Thyroid gland (tissue), 4 donors: ENCODE measurements at regions not wholly inside any gene's neighbourhood (a gene's known extent, or its start where the extent isn't known, plus 50 kb on each side); places are given as distances from the start of the nearest gene placed in this dataset.
A peak's percentile ranks its signal among the peaks of the same experiment; 100 is the strongest.

Source experiments
- DNase-seq, 2 donors: peaks; one replicate each; pipeline ENCODE4 v3.0.0-alpha.2; 2019
- H3K27ac ChIP-seq, 3 donors: fragments of 200-600 bp; sonication (generic); 1 replicate in 2 of 3; 2 replicates in 1 of 3; pipeline ENCODE4 v1.5.1; 2016 to 2019; ENCODE audit warnings: mild to moderate bottlenecking in 1 of 3, moderate library complexity in 1 of 3
- H3K27me3 ChIP-seq: fragments of 200-600 bp; sonication (generic); one replicate; pipeline ENCODE4 v1.5.1; 2019
- H3K36me3 ChIP-seq, 2 donors: fragments of 200-600 bp; sonication (generic); one replicate each; pipeline ENCODE4 v1.5.1; 2016 to 2019
- H3K4me1 ChIP-seq, 2 donors: fragments of 200-600 bp; sonication (generic); one replicate each; pipeline ENCODE4 v1.5.1; 2017 to 2019
- H3K4me3 ChIP-seq, 3 donors: fragments of 200-600 bp; sonication (generic); replicated peaks in 1 of 3; 1 replicate in 2 of 3; 2 replicates in 1 of 3; pipeline ENCODE4 v1.5.1; 2016; ENCODE audit warnings: mild to moderate bottlenecking in 1 of 3
- H3K9me3 ChIP-seq: fragments of 200-600 bp; sonication (generic); one replicate; pipeline ENCODE4 v1.5.1; 2017
- POLR2A ChIP-seq, 2 donors: fragments of 450-650 bp; IDR thresholded peaks; one replicate each; pipeline ENCODE4 v1.6.1; 2017; ENCODE audit warnings: antibody characterized with exemption in 2 of 2, mild to moderate bottlenecking in 2 of 2, moderate library complexity in 1 of 2
- WGBS, 2 donors: methylation state at CpG; one replicate each; pipeline ENCODE4 v1.1.5; 2017; 5-methylcytosine and 5-hydroxymethylcytosine counted together
- intact Hi-C: fragments of 100-400 bp; cut with DNase I; formaldehyde crosslinking; loops from one replicate; pipeline ENCODE4 v1.15.1; 2023
- TF ChIP-seq, protein P1 (sequence below), 6 experiments: fragments of 200-600 bp in 3 of 6; fragments of 450-650 bp in 3 of 6; sonication (generic) in 3 of 6; IDR thresholded peaks; one replicate each; pipeline ENCODE4 v1.5.1; 2016 to 2019; ENCODE audit warnings: antibody characterized with exemption in 6 of 6, mild to moderate bottlenecking in 2 of 6, inconsistent platforms in 1 of 6, moderate library complexity in 1 of 6

GRCh38 chr5:28066856-28067255 lies 1028.5 kb upstream of the CDH9 start:
- Histone ChIP-seq H3K4me3 (no peak overlapping the region), H3K27me3 (no peaks in the 10 kb centered on the region), H3K36me3 (no peaks in the 10 kb centered on the region), H3K27ac (no peak overlapping the region), H3K4me1 (no peaks in the 10 kb centered on the region), H3K9me3 (no peaks in the 10 kb centered on the region)
- TF ChIP-seq, protein P1, sequence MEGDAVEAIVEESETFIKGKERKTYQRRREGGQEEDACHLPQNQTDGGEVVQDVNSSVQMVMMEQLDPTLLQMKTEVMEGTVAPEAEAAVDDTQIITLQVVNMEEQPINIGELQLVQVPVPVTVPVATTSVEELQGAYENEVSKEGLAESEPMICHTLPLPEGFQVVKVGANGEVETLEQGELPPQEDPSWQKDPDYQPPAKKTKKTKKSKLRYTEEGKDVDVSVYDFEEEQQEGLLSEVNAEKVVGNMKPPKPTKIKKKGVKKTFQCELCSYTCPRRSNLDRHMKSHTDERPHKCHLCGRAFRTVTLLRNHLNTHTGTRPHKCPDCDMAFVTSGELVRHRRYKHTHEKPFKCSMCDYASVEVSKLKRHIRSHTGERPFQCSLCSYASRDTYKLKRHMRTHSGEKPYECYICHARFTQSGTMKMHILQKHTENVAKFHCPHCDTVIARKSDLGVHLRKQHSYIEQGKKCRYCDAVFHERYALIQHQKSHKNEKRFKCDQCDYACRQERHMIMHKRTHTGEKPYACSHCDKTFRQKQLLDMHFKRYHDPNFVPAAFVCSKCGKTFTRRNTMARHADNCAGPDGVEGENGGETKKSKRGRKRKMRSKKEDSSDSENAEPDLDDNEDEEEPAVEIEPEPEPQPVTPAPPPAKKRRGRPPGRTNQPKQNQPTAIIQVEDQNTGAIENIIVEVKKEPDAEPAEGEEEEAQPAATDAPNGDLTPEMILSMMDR (IDR thresholded peaks at IDR 0.05): no peak
- no peak for TF ChIP-seq POLR2A (IDR thresholded peaks at IDR 0.05)
- intact Hi-C loops: no loop called here
- no peak for DNase-seq
- WGBS, 2 donors: 83 to 88% methylated on average over 2 to 3 of the region's 3 CpGs

DNA sequence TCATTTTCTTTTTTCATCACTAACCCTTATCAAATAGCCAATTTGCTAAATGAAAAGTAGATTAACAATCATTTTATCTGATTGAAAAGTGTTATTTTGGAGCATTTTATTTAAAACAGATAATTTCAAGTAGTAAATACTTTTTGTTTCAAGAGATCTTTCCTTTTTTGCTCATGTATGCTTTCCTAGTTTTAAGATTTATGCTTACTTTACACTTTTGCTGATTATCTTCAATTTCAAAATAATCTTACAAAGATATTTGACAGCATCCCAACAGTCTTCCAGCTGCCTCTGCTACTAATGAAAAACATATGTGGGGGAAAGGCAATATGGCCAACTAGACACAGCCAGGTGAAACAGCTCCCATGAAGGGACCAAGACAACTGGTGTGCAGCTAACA lies 1027.3 kb upstream of the CDH9 start:
- no peaks in the 10 kb centered on the region for H3K36me3 ChIP-seq
- no peak for TF ChIP-seq POLR2A (IDR thresholded peaks at IDR 0.05)
- no peaks in the 10 kb centered on the region for H3K4me1 ChIP-seq
- H3K9me3 ChIP-seq: no peaks in the 10 kb centered on the region
- no peak for DNase-seq
- H3K27me3 ChIP-seq: no peaks in the 10 kb centered on the region
- H3K27ac ChIP-seq: no peak overlapping the region
- intact Hi-C loops: no loop called here
- no peak overlapping the region for H3K4me3 ChIP-seq

DNA sequence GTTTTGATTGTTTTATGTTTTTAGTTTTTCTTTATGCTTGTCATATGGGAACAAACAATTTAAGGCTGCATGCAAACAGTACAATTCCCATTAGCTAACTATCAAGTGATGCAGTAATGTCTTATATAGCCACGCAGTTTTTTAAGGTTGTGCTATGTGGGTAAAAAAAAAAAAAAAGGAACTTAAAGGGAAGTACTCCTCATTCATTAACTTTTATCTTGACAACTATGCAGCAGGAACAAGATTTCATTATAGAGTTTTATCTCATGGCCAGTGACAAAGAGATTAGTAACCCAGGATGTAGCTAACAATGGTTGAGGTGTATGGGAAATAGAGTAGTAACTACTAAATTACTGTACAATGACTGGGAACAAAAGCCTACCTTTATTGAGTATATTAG lies 1008.2 kb upstream of the CDH9 start:
- Histone ChIP-seq H3K4me3 (no peak overlapping the region), H3K9me3 (no peaks in the 10 kb centered on the region), H3K27me3 (no peaks in the 10 kb centered on the region), H3K36me3 (no peaks in the 10 kb centered on the region), H3K4me1 (no peaks in the 10 kb centered on the region), H3K27ac (no peak overlapping the region)
- TF ChIP-seq, protein P1 (IDR thresholded peaks at IDR 0.05): no peak
- TF ChIP-seq POLR2A (IDR thresholded peaks at IDR 0.05): no peak
- 77 to 89% methylated on average over 1 of the region's 1 CpG for WGBS, 2 donors
- DNase-seq: no peak
- intact Hi-C loops: no loop called here

DNA sequence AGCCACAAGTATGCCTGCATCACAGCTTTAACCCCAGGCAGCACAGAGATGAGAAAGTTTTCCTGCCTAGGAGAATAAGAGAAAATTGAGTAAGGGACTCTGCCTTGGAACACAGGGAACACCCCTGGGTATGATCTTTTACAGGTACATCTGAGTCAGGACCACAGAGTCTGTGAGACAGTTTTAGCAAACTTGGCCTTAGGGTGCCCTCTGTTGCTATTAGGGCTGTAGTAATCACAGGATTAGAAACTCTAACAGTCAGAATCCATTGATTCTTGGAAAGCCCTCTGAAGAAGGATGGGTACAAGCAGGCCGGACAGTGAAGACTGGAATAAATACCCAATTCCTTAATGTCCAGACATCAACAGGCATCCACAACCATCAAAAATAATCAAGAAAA lies 989.5 kb upstream of the CDH9 start:
- intact Hi-C loops: no loop called here
- DNase-seq: no peak
- H3K9me3 ChIP-seq: no peaks in the 10 kb centered on the region
- no peak overlapping the region for H3K27ac ChIP-seq
- H3K4me1 ChIP-seq: no peaks in the 10 kb centered on the region
- H3K27me3 ChIP-seq: no peaks in the 10 kb centered on the region
- no peak for TF ChIP-seq POLR2A (IDR thresholded peaks at IDR 0.05)
- TF ChIP-seq, protein P1 (IDR thresholded peaks at IDR 0.05): no peak
- H3K4me3 ChIP-seq: no peak overlapping the region
- 86 to 100% methylated on average over 1 of the region's 1 CpG for WGBS, 2 donors
- H3K36me3 ChIP-seq: no peaks in the 10 kb centered on the region

GRCh38 chr5:28017178-28017577 lies 978.8 kb upstream of the CDH9 start:
- Histone ChIP-seq H3K27me3 (no peaks in the 10 kb centered on the region), H3K36me3 (no peaks in the 10 kb centered on the region), H3K9me3 (no peaks in the 10 kb centered on the region), H3K27ac (no peak overlapping the region), H3K4me3 (no peak overlapping the region), H3K4me1 (no peaks in the 10 kb centered on the region)
- TF ChIP-seq, protein P1 (IDR thresholded peaks at IDR 0.05): no peak
- no peak for TF ChIP-seq POLR2A (IDR thresholded peaks at IDR 0.05)
- 63 to 78% methylated on average over 1 of the region's 1 CpG for WGBS, 2 donors
- intact Hi-C loops: no loop called here
- no peak for DNase-seq

DNA sequence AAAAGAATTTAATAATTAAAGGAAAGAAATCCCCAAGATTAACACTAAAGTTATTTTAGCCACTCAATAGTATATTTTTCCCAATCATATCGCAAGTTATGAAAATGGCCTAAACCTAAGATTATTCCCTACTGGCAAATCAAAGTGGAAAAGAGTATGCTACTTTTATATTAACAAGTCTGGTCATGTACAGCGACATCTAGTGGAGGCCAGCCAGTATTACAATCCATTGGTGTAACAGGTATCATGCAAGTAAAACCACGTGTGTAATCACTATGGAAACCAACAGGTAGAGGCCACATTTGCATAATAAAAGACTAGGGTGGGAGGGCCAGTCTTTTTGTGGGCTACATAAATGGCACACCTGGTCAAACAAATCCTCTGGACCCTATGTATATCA lies 976.4 kb upstream of the CDH9 start:
- no peak for DNase-seq
- no peaks in the 10 kb centered on the region for H3K4me1 ChIP-seq
- no peak overlapping the region for H3K4me3 ChIP-seq
- TF ChIP-seq, protein P1 (IDR thresholded peaks at IDR 0.05): peak in 1 of 6 experiments; percentile 5
- no peak for TF ChIP-seq POLR2A (IDR thresholded peaks at IDR 0.05)
- H3K27ac ChIP-seq: no peak overlapping the region
- intact Hi-C loops: no loop called here
- H3K9me3 ChIP-seq: no peaks in the 10 kb centered on the region
- H3K27me3 ChIP-seq: no peaks in the 10 kb centered on the region
- no peaks in the 10 kb centered on the region for H3K36me3 ChIP-seq
- WGBS, 2 donors: 62 to 67% methylated on average over 3 of the region's 3 CpGs
